ENCODE measurements at regions not wholly inside any gene's neighbourhood (a gene's known extent, or its start where the extent isn't known, plus 50 kb on each side); places are given as distances from the start of the nearest gene placed in this dataset.
"Not testable (repeated sequence)": the region's sequence is repeated elsewhere in the genome, so short reads cannot be mapped to it uniquely, and the experiment has no call there.

GRCh38 chr3:65172209-65172608 lies 484.4 kb upstream of the ADAMTS9 start:
- DNase-seq (ENCODE audit: low read depth), result no peak

- peak; percentile 31 for DNase-seq (ENCODE audit: low read depth)
These were observed 482.7 kb upstream of the ADAMTS9 start for GRCh38 chr3:65170390-65171042.

- DNase-seq (ENCODE audit: low read depth), result no peak
These were observed 482.2 kb upstream of the ADAMTS9 start for GRCh38 chr3:65169961-65170360.

- no peak for DNase-seq (ENCODE audit: low read depth)
These were observed 480.7 kb upstream of the ADAMTS9 start for GRCh38 chr3:65168547-65168946.

GRCh38 chr3:65166531-65166930 lies 478.7 kb upstream of the ADAMTS9 start:
- DNase-seq (ENCODE audit: low read depth), result no peak

GRCh38 chr3:65158023-65158422 lies 470.2 kb upstream of the ADAMTS9 start:
- no peak for DNase-seq (ENCODE audit: low read depth)

- DNase-seq (ENCODE audit: low read depth), result no peak
These were observed 466.2 kb upstream of the ADAMTS9 start for GRCh38 chr3:65153850-65154512.

- no peak for DNase-seq (ENCODE audit: low read depth)
These were observed 463.9 kb upstream of the ADAMTS9 start for GRCh38 chr3:65151666-65152065.

GRCh38 chr3:65149877-65150276 lies 462.1 kb upstream of the ADAMTS9 start:
- no peak for DNase-seq (ENCODE audit: low read depth)

GRCh38 chr3:65148687-65149086 lies 460.9 kb upstream of the ADAMTS9 start:
- no peak for DNase-seq (ENCODE audit: low read depth)

- DNase-seq (ENCODE audit: low read depth), result no peak
These were observed 458.4 kb upstream of the ADAMTS9 start for GRCh38 chr3:65146179-65146578.

GRCh38 chr3:65145680-65146079 lies 457.9 kb upstream of the ADAMTS9 start:
- DNase-seq (ENCODE audit: low read depth), result no peak

- no peak for DNase-seq (ENCODE audit: low read depth)
These were observed 457.1 kb upstream of the ADAMTS9 start for GRCh38 chr3:65144791-65145351.

GRCh38 chr3:65142456-65142855 lies 454.7 kb upstream of the ADAMTS9 start:
- DNase-seq (ENCODE audit: low read depth), result no peak

GRCh38 chr3:65138556-65138955 lies 450.8 kb upstream of the ADAMTS9 start:
- DNase-seq (ENCODE audit: low read depth), result no peak

- DNase-seq (ENCODE audit: low read depth), result not testable (repeated sequence)
These were observed 446.0 kb upstream of the ADAMTS9 start for GRCh38 chr3:65133752-65134151.

GRCh38 chr3:65130782-65131181 lies 443.0 kb upstream of the ADAMTS9 start:
- no peak for DNase-seq (ENCODE audit: low read depth)

GRCh38 chr3:65128346-65128745 lies 440.5 kb upstream of the ADAMTS9 start:
- no peak for DNase-seq (ENCODE audit: low read depth)

- DNase-seq (ENCODE audit: low read depth), result peak; percentile 22
These were observed 439.0 kb upstream of the ADAMTS9 start for GRCh38 chr3:65126527-65127410.

GRCh38 chr3:65120156-65120555 lies 432.4 kb upstream of the ADAMTS9 start:
- not testable (repeated sequence) for DNase-seq (ENCODE audit: low read depth)

- DNase-seq (ENCODE audit: low read depth), result no peak
These were observed 431.2 kb upstream of the ADAMTS9 start for GRCh38 chr3:65118912-65119499.

- no peak for DNase-seq (ENCODE audit: low read depth)
These were observed 426.2 kb upstream of the ADAMTS9 start for GRCh38 chr3:65114041-65114440.
